Activated CD4-positive, alpha-beta T cell treated with anti-CD3 and anti-CD28 coated beads for 1 hour (primary cell): ENCODE measurements at regions not wholly inside any gene's neighbourhood (a gene's known extent, or its start where the extent isn't known, plus 50 kb on each side); places are given as distances from the start of the nearest gene placed in this dataset.
"Not testable (repeated sequence)": the region's sequence is repeated elsewhere in the genome, so short reads cannot be mapped to it uniquely, and the experiment has no call there.

ENCODE experiments used
- DNase-seq: peaks from one replicate; pipeline ENCODE4 v3.0.0-alpha.2; 2020

DNA sequence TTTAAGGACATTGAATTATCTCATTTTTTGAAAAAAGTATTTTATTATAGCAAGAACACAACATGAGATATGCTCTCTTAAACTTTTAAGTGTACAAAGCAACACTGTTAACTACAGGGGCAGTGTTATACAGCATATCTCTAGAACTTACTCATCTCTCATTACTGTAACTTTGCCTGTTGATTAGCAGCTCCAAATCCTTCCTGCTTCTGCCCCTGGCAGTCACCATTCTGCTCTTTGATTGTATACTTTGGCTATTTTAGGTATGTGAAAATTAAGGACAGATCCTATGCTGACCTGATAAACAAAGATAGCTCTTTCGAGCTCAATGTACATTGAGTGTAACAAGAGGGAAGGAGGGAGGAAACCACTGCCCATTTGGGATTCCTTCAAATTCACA lies 1349.8 kb upstream of the GJE1 start:
- DNase-seq = no peak

DNA sequence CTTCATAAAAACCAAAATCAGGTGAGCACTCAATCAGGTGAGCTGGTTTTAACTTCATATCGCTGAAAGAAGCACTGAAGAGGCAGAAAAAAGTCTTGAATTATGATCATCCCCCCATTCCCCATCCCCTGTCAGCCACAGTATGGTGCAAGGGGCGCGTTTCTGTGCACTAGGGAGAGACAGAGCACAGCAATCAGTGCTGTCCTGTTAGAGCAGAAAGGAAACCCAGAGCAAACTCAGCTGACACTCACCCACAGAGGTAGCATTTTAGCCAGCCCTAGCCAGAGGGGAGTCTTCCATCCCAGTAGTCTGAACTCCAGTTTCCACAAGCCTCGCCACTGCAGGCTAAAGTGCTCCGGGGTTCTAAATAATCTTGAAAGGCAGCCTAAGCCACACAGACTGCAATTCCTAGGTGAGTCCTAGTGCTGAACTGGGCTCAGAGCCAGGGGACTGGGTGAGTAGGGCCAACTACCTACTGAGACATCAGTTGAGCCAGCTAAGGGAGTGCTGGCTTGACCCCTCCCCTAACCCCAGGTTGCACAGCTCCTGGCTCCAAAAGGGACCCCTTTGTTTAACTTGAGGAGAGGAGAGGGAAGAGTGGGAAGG lies 1352.6 kb upstream of the GJE1 start:
- DNase-seq = no peak

DNA sequence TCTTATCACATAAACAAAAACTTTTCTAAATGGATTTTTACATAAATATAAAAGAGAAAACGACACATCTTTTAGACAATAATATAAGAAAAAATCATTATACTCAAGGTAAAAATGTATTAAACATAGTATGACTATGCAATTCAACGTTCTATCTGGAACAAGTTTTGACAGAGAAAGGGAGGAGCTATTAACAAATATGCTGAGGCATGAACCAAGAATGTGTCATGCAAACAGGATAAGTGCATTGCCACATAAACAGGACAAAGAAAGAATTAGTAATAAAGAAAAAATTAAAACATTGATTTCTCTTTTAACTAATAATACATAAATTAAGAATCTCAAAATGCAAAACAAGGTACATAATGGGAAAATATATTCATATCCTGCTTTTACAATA lies 1353.4 kb upstream of the GJE1 start:
- DNase-seq = no peak

DNA sequence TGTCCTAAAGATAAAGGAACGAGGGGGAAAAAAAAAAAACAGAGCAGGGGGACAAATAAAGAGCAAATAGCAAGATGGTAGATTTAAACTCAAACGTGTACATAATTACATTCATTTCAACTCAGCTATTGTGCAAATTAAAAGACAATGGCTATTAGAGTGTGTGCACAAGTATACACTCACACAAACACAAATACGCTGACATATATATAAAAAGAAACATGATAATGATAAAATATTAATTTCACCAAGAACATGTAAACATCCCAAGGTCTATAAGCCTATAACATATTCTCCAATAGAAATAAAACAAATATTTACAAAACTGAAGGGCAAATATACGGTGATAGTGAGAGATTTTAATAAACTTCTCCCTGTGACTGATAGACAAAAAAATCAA lies 1354.9 kb upstream of the GJE1 start:
- no peak for DNase-seq

DNA sequence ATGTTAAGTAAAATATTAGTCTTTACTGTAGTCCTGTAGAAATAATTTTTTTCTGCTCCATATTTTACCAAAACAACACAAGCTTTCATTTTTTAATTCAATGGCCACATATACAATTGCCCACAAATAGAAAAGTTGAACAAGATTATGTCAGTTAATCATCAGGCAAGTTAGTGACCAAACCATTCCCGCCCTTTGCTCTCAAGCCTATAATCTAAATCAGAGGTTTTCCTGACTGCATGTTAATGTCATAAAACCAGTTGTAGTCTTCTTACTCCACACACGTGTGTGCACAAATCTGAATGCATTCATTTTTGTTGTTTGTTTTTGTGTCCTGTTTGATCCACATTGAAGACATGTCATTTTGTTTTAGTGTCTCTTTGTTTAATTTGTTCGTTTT lies 1357.7 kb upstream of the GJE1 start:
- no peak for DNase-seq

DNA sequence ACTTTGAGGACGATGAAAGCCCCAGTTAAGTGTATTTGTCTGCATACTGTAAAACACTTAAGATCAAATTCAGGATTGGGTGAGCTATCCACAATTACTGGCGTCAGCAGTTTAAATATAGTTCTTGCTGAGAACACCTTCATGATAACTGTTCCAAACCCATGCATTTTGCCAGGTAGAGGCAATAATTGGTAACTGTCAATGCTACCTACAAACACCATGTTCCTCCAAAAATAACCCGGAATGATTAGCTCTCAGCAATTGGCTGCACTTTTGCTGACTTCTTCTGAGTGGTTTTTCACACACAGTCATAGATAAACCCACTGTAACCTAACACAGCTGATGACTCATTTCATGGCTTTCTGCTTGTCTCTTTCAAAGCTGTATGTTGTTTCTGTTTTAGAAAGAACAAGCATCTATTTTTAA lies 1358.6 kb upstream of the GJE1 start:
- DNase-seq = no peak

DNA sequence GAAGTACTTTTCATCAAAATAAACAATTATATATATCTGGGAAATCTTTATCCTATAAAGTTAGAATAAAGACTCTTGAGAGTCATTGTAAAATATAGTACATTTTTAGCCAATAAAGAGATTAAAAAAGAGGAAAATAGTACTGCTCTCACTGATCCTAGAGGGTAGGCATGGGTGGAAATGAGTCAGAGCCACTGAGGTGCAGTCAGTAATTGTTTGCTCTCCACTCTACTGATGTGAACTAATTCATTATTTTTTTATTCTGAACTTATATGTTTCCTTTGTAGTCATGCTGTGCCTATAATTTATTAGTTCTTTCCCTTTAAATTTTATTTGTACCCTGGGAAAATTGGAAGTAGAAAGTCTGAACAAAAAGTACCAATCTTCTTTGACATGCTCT lies 1359.4 kb upstream of the GJE1 start:
- DNase-seq = no peak

DNA sequence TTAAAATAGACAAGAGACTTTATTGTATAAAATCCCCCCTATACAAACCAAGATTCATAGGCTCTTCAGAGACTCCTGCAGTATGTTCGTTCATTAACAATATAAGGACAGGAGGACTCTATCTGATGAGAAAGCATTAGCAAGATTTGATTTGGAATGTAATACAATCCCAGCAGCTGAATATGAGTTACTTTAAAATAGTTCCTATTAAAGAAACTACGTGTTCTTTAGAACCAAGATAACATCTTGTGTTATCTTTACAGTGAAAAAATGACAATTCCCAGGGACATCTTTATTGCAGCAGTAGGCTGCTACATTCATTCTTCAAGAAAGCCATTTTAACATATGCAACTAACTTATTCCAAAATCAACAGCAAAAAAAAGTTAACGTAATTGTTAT lies 1360.1 kb upstream of the GJE1 start:
- DNase-seq = no peak

DNA sequence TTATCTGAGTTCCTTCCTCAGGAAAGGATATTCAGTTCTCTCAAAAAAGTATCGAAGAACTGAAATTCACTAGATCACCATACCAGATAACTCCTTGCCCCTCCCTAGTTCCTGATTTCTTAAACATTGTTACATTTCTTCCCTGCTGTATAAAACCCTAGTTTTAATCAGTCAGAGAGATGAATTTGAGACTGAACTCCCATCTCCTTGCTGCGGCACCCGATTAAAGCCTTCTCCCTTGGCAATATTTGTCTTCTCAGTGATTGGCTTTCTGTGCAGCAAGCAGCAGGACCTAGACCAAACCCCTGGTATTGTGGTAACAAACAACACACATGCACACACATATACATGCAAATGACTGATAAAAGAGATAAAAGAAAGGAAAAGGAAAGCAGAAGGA lies 1364.6 kb upstream of the GJE1 start:
- no peak for DNase-seq

DNA sequence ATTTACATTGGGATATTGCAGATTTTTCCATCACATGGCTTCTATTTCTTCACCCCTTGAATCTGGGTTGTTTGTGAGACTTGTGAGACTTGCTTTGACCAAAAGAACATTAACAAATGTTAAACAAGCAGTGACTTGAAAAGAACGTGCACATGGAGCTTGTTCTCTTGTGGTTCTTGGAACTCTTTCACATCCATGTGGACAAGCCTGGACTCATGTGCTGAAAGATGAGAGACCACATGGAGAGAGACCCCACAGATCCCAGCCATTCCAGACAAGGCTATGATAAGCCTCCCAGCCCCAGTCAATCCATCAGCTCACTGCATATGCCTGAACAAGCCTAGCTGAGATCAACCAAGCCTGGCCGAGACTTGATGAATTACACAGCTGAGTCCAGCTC lies 1365.7 kb upstream of the GJE1 start:
- no peak for DNase-seq

DNA sequence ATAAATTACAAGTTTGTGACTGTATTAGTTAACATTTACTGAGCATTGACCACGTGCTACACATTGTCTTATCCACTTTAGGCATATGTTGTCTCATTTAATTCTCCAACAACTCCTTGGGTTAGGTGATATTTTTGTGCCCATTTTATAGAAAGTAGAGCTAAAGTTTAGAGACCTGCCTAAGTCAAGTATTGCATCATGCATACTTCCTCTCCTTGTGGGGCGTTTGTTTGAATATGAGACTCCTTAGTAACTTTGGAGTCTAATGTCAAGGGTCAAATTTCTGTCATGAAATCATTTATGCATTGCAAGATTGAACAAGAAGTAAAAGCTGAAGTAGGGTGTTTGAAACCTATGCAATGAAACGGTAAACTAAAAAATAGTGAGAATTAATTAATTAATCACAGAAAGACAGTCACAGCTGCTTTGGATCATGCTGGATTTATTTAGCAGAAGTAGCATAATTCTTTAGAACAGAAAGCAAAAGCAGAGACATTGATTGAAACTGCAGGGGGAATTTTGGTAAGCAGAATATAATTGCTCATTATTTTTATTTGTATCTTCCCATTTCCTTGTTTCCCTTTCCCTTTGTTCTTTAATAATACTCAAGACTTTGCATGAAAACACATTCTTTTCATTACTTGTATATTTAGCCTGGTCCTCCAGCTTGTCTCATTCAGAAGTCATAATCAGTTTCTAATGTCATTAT lies 1374.4 kb upstream of the GJE1 start:
- no peak for DNase-seq

DNA sequence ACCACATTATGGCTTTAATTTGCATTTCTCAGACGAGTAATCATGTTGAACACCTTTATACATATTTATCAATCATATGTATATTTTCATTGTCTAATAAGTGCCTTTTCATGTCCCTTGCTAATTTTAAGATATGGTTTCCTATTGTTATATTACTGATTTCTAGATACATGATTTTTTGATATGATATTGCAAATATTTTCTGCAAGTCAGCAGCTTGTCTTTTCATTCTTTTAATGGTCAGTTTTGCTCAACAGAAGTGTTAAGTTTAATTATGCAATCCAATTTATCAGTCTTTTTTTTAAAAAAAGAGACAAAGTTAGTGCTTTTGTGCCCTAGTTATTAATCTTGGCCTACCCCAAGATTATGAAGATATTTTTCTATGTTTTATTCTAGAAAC lies 1377.8 kb upstream of the CITED2 start:
- no peak for DNase-seq

DNA sequence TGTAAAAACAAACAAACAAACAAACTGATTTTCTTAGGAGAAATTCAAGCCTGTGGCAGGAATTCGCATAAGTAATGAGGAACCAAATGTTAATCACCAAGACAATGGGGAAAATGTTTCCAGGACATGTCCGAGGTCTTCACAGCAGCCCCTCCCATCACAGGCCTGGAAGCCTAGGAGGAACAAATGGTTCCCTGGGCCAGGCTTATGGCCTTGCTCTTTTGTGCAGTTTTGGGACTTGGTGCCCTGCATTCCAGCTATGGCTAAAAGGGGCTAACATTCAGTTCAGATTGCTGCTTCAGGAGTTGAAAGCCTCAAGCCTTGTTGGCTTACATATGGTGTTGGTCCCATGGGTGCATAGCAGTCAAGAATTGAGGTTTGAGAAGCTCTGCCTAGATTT lies 1372.7 kb upstream of the CITED2 start:
- no peak for DNase-seq

DNA sequence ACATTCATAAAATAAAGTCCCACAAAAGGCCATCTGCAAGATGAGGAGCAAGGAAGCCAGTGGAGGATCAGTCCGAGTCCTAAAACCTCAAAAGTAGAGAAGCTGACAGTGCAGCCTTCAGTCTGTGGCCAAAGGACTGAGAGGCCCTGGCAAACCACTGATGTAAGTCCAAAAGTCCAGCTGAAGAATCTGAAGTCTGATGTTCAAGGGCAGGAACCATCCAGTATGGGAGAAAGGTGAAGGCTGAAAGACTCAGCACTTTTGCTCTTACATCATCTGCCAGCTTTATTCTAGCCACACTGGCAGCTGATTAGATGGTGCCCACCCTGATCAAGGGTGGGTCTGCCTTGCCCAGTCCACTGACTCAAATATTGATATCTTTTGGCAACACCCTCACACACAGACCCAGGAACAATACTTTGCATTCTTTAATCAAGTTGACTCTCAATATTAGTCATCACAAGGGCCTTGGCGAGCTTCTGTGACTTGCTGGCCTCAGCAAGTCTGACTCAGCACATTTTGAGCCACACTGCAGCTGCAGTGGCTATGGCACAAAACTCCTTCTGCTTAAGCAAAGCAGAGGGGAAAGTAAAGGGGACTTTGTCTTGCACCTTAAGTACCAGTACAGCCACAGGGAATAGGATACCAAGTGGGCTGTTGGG lies 1370.3 kb upstream of the CITED2 start:
- no peak for DNase-seq

DNA sequence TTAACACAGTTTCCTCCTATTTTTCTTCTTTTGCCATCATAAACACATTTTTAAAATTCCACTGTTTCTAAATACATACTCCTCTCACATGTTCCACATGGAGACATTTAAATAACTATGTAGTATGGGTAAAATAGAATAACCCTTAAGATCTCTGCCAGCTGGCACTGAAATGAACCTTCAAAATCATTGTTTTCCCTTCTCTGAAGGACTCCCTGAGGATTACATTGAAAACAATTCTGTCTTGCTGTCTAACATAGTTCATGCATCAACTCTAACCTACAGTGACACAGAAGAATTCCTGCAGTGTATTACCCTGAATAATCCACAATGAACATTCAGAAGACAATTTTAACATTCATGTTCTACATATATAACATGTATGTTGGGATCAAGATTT lies 1361.8 kb upstream of the CITED2 start:
- no peak for DNase-seq

DNA sequence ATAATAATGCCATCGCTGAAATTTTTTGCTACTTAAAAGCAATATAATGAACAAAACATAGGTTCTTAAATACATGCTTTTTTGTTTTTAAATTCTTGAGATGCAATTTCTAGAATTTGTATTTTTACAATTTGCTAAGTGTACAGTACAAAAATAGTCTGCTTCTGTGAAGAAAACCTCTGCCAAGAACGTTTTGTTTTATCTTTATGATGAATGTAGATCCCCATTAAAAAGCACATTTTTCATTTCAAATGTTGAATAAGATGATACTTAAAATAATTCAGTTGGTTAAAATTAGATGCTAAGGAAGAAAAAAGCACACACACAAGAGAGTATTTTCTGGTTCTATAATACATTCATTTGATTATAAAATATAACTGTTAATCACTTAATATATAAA lies 1358.5 kb upstream of the CITED2 start:
- no peak for DNase-seq

DNA sequence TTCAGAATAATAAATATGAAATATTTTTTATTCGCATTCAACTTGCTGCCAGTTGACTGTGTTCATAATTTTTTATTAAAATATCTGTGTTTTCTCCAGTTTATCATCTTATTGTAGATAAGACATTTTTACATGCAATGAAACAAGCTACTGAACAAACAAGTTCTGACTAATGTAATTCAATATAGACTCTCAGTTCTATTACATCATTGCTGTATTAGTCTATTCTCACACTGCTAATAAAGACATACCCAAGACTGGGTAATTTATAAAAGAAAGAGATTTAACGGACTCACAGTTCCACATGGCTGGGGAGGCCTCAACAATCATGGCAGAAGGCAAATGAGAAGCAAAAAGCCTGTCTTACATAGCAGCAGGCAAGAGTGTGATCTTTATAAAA lies 1357.7 kb upstream of the CITED2 start:
- DNase-seq = no peak

DNA sequence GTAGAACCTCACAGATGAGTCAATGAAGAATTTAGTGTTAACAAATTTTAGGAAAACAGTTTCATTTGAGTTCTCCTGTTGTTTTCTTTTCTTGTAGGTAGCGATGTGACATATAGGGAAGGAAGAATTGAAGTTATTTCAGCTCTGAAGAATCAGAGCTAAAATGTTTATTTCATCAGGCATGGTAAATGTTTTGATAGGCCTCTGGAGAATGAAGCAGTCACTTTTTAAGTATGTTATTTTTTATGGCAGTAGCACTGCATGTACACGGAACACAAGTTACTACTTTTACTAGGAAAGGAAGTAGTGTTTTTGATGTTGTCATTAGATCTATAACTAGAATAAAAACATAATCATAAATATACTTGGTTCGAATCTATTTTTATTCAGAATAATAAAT lies 1357.3 kb upstream of the CITED2 start:
- DNase-seq = no peak

DNA sequence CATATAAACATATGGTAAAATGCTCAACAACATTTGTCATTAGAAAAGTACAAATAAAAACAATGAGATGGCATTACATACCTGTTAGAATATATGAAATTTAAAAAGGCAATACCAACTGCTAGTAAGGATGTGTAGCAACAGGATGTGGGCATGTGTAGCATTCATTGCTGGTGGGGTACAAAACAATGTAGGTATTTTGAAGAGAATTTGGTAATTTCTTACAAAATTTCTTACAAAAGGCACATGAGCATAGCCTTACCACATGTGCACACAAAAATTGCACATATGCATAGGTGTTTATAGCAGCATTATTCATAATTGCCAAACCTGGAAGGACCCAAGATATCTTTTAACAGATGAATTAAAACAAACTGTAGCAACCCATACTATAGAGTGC lies 1355.1 kb upstream of the CITED2 start:
- DNase-seq = no peak

DNA sequence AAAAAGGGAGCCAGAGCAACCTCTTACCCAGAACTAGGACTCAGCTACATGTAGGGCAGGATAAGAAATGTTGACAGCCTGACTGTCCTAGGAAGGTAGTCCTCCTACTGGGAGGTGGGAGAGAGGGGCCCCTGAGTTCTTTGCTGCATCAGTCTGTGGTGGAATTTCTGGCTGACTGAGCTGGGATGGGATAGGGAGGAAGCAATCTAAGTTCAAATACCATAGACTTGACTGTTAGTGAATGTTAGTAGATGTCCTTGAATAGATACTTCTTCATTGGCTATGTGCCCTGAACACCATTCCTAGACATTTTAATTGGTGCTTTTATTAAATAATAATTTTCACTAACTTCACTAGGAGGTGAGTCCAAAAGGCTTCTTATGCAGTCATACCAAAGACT lies 1343.6 kb upstream of the CITED2 start:
- no peak for DNase-seq

DNA sequence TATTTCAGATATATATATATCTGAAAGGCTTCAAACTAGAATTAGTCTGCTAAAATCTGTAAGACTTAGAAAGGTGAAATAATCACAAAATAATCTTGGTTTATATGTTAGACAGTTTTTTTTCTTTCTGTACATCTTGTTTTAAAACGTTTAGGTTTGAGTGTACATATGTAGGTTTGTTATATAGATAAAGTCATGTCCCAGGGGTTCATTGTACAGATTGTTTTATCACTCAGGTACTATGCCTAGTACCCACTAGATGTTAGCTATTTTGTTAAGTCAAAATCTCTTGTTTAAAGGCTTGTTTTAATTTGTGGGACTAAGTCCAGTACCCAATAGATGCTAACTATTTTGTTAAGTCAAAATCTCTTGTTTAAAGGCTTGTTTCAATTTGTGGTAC lies 1339.0 kb upstream of the CITED2 start:
- no peak for DNase-seq

DNA sequence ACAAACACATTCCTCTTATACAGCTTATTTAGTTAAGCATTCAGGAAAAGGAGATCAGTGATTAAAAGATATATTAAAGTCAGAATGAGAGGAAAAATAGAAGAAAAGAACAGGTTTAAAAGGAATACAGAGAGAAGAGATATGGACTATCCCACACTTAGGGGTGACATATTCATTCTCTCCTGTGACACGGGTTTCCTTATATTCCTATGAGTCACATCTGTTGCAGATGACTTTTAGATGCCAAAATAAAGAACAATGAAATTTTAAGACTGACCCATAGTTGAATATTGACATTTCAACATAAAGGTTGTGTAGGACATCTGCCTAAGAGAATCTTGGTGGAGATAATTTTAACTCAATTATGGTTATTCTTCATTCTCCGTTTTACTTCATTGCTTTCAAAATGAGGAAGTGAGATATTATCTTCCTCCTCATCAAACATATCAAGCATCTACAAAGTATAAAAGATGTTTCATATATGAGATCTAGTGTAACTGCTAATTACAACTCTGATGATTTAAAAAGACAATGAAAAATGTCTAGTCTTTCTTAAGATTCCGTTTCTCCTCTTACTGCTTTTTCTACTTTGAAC lies 1336.7 kb upstream of the CITED2 start:
- DNase-seq = no peak

DNA sequence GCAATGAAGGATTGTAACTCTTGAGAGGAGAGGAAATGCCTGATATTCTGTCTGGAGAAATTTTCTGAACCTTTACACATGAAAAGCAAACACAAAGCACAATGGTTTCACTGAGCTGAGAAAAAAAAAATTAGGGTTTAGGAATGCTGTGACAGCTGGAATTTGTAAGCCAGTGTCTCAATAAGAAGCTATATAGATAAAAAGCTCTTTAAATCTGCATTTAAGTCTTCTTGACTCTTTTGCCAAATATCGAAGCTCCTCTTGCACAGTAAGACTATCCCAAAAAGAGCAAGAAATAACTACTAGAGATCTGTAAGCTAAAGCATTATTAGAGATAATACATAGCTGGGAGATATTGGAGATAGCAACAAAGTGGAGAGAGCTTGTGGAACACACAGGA lies 1334.0 kb upstream of the CITED2 start:
- no peak for DNase-seq

DNA sequence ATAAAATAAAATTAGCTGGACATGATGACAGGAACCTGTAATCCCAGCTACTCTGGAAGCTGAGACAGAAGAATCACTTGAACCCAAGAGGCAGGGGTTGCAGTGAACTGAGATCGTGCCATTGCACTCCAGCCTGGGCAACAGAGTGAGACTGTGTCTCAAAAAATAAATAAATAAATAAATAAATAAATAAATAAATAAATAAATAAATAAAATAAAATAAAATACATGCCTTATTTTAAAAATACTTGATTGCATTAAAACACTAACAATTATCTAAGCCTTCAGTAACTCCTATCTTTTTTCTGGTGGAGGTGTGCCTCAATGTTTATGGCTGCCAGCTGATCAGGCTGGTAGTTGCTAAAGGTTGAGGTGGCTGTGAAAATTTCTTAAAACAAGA lies 1329.6 kb upstream of the CITED2 start:
- DNase-seq = not testable (repeated sequence)
